ENCODE measurements at regions not wholly inside any gene's neighbourhood (a gene's known extent, or its start where the extent isn't known, plus 50 kb on each side); places are given as distances from the start of the nearest gene placed in this dataset.
"Not testable (repeated sequence)": the region's sequence is repeated elsewhere in the genome, so short reads cannot be mapped to it uniquely, and the experiment has no call there.

DNA sequence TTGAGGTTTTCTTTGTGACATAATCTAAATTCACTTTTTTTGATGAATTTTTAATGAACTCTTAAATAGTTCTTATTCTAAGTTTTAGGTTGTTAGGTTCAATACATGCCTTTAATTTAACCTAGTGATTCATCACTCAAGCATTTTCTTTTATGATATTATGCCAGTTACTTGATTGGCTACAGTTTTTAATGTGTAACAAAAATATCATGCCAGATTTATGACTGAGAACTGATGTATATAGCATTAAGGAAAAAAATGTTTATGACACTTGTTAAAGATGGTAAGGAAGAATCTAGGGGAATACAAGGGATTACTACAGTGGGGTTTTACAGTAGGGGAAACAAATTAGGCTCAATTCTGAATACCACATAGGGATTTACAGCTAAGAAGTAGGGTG is 103.1 kb downstream of the VGLL3 start:
- DNase-seq: no peak

DNA sequence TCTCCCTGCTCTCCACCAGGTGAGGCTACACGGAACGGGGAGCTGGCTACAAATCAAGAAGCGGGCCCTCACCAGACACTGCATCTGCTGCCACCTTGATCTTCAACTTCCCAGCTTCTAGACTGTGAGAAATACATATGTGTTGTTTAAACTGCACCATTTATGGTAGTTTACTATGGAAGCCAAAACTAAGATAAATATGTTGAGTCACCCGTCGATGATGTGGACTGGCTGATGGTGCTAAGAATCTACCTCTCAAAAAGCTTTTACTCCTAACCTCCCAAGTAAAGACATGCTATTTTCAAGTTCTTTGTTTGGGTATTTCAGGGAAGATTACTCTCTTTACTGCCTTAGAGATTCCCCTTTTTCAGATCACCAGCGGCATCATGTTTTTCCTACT is 110.9 kb downstream of the VGLL3 start:
- no peak for DNase-seq

DNA sequence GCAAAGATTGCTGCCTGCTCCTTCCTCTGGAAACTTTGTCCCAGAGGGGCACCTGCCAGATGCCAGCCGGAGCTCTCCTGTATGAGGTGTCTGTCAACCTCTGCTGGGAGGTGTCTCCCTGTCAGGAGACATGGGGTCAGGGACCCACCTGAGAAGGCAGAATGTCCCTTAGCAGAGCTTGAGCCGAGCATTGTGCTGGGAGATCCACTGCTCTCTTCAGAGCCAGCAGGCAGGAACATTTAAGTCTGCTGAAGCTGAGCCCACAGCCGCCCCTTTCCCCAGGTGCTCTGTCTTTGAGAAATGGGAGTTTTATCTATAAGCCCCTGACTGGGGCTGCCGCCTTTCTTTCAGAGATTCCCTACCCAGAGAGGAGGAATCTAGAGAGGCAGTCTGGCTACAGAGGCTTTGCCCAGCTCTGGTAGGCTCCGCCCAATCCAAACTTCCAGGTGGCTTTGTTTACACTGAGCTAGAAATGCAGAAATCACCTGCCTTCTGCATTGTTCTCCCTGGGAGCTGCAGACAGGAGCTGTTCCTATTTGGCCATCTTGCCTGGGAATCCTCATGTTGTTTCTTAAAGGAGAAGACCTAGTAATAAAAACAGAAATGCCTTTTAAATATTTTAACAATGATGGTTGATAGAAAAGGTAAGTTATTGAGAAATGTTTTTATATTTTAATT is 114.3 kb downstream of the VGLL3 start:
- DNase-seq: not testable (repeated sequence)

DNA sequence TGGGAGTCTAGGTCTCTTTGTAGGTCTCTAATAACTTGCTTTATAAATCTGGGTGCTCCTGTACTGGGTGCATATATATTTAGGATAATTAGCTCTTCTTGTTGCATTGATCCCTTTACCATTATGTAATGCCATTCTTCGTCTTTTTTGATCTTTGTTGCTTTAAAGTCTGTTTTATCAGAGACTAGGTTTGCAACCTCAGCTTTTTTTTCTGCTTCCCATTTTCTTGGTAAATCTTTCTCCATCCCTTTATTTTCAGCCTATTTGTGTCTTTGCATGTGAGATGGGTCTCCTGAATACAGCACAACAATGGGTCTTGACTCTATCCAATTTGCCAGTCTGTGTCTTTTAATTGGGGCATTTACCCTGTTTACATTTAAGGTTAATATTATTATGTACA is 116.2 kb downstream of the VGLL3 start:
- DNase-seq: not testable (repeated sequence)

DNA sequence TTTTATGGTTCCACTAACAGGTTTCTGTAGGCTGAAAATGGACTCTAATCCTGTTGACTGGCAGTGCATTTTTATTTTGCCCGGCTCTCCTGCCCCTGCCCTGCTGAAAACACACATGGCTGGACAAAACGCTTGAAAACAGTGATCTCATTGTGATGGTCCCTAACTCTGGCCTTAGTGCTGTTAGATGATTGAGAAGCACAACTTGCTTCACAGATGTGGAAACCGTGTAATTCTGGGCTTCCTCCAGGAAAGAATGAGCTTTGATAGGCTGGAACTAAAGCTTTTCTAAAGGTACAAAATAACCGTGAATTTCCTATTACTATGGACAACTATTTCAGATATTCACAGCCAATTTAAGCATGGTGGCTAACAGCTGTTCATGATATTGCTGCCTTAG is 121.4 kb downstream of the VGLL3 start:
- DNase-seq: no peak

DNA sequence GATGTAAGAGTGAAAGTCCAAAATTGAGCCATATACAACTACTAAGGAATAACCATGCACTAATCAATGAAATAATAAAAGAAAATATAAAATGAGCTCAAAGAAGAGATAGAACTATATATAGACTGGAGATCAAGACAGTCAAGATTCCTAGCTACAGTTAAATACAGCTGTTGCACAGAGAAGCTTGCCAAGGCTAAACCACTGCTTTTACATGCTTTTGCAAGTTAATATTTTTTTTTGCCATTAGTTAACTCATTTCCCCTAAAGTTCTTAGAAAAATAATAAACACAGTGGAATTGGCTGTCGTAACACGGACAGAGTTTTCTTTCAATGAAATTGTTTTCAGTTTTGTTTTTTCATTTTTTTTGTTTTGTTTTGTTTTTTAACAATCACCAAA is 123.0 kb downstream of the VGLL3 start:
- no peak for DNase-seq

DNA sequence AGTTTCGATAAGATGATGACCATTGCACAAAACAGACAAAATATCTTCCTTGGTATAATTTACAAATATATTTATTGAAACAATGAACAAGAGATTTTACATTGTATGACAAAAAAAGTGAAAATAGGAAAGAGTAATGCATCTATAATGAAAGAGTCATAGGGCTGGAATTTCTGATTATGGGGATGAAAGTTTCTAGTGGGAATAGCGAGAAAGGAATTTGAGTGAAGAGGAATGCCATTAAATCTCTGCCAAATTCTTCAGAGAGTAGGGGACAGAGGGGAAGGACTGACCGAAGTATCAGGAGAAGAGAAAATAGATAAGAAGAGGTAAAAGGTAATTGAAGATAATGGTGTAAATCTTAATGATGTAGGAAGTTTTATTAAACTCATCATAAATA is 125.4 kb downstream of the VGLL3 start:
- no peak for DNase-seq

DNA sequence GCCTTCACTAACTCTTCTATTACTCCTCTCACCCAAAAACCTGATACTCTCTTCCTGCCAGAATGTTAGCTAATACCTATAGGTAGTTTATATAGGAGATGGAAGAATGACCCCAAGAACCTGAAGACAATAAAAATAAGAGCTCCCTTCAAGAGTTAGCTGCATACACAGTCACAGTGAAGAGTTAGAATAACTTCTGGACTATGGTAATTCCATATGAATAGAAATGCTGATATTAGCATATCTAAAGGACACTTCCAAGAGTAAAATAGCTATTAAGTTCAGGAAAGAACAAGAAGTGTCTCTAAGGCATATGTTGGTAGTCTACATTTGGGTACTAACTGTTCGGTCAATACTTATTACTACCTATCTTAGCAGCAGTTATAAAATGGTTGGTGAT is 134.2 kb downstream of the VGLL3 start:
- DNase-seq: no peak

DNA sequence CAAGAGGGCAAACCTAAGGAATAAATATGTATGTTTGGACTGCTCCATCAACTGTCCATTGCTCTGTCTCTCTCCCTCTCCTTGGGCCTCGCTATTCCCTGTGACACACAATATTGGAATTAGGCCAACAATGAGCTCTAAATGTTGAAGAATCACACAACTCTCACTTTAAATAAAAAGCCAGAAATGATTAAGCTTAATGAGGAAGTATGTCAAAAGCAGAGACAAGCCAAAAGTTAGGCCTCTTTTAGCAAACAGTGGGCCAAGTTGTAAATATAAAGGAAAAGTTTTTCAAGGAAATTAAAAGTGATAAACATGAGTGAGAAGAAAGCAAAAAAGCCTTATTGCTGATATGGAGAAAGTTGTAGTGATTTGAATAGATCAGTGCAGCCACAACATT is 141.0 kb downstream of the VGLL3 start:
- DNase-seq: no peak

DNA sequence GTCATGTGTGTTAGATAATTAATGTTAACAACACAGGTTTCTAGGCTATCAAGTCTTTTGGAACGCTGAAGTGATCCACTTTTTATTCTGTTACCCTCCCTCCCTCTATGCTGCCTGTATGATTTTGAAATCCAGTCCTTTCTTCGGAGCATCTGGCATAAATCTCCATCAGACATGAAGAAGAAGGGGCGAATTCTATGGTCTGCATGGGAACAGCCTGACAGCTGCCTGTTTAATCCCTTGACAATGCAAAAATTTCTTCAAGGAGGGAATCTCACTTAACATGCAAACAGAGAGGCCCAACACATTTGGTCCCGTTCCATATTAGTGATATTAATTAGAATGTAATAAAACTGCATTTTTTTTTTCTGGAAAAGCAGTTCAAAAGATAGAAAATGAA is 145.2 kb downstream of the VGLL3 start:
- DNase-seq: no peak

DNA sequence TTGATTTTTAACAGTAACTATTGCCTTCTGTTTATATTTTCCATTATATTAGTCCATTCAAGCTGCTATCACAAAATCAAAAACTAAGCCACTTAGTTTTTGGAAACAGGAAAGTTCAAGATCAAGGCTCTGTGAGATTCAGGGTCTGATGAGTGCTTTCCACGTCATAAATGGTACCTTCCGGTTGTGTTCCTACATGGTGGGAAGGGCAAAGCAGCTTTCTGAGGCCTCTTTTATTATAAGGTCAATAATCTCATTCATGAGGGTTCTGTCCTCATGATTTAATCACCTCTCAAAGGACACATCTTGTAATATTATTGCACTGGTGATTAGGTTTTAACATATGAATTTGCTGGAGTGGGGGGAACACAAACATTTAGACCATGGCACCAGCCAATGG is 152.0 kb downstream of the VGLL3 start:
- no peak for DNase-seq

DNA sequence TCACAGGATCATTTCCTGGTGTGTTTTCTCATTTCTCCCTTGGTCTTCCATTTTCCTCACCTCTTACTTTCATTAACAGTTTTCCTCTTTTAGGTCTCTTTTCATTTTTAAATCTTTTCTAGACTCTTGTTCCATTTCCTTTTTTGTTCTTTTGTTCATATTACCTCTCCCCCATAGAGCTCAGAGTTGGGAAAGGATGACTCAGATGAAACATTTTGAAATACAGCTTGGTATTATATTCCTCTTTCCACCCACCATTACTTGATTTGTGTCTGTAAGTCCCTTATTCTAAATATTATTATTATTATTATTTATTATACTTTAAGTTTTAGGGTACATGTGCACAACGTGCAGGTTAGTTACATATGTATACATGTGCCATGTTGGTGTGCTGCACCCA is 153.1 kb downstream of the VGLL3 start:
- DNase-seq: no peak

DNA sequence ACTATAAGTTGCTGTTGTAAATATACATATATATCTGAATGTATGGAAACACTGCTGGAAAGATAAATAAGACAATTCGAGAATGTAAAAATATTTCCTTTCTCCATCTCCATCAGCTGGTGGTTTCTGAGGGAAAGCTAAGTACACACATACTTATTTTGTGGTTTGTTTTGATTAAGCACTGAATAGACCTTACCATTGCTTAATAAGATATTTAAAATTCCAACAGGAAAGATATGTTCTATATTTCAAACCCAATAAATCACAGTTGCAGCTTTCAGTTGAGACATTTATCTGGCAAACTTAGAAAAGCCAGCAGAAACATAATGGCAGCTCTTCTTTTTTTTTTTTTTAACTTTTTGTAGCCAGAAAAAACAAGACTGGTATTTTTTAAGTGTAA is 160.4 kb downstream of the VGLL3 start:
- DNase-seq: no peak

DNA sequence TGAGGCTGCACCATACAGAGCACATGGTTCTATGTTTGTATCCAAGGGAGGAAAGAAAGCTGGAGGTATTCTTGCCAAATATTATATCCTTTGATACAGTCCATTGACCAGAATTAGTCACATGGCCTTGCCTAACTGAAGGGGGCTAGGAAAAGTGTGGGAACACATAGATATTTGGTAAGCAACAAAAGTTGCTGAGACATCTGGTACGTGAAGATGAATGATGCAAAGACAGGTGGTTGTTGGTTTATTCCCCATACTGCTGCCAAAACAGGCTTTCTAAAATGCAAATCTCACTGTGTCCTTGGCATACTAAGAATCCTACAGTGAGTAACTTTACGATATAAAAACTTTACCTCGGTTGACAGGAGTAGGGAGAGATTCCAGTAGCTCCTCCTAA is 162.2 kb downstream of the VGLL3 start:
- no peak for DNase-seq

DNA sequence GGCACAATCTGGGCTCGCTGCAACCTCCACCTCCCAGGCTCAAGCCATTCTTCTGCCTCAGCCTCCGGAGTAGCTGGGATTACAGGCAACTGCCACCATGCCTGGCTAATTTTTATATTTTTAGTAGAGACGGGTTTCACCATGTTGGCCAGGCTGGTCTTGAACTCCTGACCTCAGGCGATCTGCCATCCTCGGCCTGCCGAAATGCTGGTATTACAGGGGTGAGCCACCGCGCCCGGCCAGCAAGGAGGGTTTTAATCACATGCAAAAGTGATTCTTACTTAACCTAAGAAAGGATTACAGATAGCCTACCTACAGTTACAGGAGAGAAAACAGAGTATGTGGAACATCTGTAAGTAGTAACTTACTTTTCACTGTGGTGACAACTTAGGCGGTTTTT is 163.4 kb downstream of the VGLL3 start:
- not testable (repeated sequence) for DNase-seq

DNA sequence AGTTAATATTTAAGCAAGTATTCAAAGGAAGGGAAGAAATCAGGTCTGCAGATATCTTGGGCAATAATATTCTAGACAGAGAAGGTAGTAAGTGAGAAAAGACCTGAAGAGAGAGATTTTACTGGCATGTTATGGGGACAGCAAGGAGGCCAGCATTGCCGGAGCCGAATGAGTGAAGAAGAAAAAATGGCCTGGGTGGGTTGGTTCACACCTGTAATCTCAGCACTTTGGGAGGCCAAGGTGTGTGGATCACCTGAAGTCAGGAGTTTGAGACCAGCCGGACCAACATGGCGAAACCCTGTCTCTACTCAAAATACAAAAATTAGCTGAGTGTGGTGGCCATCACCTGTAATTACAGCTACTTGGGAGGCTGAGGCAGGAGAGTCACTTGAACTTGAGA is 164.7 kb downstream of the VGLL3 start:
- DNase-seq: no peak

DNA sequence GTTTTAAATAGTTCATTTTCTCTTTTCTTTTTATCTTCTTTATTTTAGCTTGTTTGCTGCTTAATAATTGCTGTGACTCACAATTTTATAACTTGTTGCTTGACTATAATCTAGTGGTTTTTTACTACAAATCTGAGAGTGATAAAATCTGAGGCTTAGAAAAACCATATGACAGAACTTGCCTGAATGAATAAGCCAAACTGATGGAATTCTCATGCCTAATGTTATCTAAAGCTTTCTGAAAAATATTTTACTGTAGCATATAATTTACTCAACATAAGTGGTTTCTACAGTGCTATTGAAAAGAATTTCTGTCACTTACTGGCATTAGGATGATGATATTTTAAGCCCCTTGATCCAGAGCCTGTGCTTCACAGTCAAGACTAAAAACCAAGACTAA is 175.1 kb downstream of the VGLL3 start:
- no peak for DNase-seq

DNA sequence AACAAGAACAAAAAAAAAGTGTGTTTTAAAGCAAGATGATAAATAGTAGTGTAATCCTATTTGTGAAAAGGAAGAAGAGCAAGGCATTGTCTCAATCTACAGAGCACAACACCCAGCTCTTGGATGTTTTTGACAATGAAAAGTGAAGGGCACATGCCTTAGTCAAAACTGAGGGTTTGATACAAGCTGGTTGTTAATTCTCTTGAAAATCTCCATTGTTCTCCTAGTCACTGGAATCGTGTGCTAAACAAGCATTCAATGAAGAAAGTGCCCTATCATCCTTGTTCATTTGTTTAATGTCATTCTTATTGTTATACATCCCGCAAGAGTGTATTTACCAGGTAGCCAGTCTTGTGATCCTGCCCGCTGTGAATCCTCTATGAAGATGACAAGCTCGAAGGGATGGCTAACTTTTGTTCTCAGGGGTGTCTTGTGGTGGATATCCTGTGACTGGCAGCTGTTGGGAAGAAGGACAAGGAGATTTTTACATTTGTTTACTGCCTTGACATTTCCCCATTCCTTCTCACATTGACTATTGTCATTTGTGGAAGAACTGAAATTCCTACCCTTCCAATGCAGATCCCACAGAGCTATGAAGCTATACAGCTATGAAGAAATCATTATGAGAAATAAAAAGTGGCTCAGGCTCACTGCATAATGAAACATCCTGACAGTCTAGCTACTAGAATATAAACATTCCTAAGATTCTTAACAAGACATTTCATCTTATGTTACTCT is 175.9 kb downstream of the VGLL3 start:
- DNase-seq: no peak

DNA sequence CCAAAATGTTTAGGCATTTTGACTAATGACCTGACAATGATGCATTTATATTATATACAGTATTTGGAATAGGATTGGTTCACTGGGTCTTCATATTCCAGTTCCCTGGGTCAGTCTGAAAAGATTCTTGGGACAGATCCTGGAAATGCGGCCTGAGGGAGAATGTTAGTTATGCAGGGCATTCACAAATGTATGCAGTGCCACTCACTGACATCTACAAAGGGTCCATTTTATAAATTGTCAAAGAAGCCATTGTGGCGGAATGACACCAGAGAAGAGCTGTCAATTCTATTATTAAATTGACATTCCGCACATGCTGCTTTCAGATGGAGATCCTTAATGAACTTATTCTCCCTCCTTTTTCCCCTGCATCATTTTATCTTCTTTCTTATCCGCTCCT is 176.6 kb downstream of the VGLL3 start:
- no peak for DNase-seq

DNA sequence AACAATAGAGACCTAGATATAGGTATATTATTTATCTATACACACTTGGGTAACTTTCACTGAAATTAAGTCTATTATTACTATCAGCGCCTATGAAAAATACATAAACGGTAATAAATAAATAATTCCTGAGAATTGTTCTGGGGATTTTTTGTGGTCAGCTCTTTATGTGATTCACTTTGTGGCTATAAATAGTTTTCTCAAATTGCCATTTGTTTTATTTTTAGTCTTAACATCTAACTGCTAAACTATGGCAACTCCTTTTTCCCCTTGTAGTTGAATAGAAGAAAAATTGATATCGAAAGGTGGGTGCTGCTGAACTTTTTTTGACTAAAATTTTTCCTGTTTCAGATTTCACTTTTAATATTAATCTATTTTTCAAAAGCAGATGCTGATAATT is 189.0 kb downstream of the VGLL3 start:
- DNase-seq: no peak

DNA sequence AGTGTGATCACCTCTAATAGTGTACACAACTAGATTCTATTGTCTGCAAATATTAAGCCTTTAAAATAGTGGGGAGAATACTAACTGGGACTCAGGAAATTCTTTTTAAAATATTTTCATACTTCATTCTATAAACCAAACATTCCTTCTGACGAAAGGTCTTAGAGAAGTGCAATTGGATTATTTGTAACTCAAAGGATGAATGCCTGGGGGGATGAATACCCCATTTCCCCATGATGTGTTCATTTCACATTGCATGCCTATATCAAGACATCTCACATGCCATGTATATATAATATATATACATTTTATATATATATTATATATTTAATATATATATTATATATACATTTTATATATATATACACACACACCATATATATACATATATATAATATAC is 189.9 kb downstream of the VGLL3 start:
- DNase-seq: no peak

DNA sequence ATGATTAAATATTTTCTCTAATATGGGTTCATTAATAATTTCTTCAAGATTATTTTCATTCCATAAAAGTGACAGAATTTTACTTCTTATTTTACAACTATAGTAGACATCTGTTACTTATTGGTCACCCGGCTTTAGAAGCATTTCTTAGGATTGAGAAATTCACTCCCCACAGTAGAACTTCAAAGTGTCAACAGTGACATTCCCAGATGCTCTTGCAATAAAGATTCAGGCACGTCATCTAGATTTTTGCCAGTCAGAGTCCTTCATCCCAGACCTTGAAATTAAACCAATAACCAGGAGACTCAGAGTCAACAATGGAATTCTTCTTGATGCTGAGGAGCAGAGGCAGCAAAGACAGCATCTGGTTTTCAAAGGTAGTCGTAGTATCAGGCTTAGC is 190.8 kb downstream of the VGLL3 start:
- no peak for DNase-seq

DNA sequence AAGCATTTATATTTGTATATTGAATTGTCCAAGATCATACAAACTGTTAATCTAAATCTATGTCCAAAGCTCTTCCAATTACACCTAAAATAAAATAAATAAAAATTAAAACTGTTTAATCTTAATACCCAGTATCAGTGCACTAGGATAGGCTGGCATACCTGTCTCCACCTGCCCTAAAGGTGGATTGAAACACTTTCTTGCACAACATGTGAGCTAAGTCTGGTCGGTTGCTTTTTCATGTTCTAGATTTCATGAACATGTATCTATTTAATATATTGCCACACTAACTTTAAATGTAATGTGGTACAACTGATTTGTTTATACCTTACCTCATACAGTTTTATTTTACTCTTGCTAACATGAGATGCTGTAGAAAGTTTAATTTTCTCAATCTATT is 193.0 kb downstream of the VGLL3 start:
- DNase-seq: no peak

DNA sequence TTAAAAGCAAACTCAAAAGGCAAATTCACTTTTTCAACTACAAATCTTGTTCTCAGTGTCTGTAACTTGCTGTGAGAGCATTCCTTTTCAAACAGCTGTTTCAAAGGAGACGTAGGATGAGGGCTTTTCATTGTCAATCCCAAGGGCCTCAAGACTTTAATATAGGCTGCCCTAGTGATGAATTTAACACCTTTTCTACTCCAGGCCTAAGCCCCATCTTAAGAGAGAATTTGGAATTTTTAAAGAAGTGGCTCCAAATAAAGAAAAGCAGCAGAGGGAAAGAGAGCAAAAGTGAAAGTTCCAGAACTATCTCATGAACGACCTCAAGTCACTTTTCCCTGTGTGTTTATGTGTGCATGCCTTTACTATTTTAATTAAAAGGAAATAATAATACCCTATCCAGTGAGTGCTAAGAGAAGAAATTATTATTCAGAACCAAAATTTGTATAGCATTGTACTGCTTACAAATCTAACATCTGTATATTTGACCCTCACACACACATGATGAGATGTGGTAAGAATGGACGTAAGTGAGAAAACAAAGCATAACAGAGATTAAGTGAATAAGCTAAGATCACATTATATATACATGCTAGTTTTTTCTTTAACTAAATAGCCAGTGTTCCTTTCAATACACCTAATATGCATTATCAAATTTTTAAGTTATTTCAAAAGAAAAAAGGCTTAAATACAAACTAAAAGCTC is 196.4 kb downstream of the VGLL3 start:
- no peak for DNase-seq
